H1 (cell line): ENCODE measurements at regions not wholly inside any gene's neighbourhood (a gene's known extent, or its start where the extent isn't known, plus 50 kb on each side); places are given as distances from the start of the nearest gene placed in this dataset.

Experiments
- CTCF ChIA-PET: fragments of 300-600 bp; sonication (Branson Sonifier 250); formaldehyde crosslinking; loops from one replicate; lab custom pipeline; 2021; ENCODE audit not compliant: partially characterized antibody; lab: Charles Lee
- POLR2A ChIA-PET: fragments of 300-600 bp; sonication (Branson Sonifier 250); formaldehyde crosslinking; loops from one replicate; lab custom pipeline; 2021; ENCODE audit warnings: inconsistent platforms; ENCODE audit not compliant: partially characterized antibody; lab: Charles Lee
- DNase-seq, 2 experiments: peaks; one replicate each; pipeline versions ENCODE4 v3.0.0 to v3.0.0-alpha.2; 2010 to 2022; ENCODE audit warnings: low spot score in 2 of 2, low read depth in 1 of 2, mixed read lengths in 1 of 2
- FAIRE-seq: peaks from 2 replicates; lab custom pipeline; 2011; peaks lifted over from hg19 to GRCh38; lab: Jason Lieb, UNC
- H2AFZ ChIP-seq: 2 replicates; pipeline ENCODE4 v1.8.1; 2012; ENCODE audit warnings: low read length, inconsistent platforms
- H2AK5ac ChIP-seq: 2 replicates; pipeline ENCODE4 v1.6.1; 2013; ENCODE audit warnings: low read depth, low read length
- H2BK120ac ChIP-seq: replicated peaks from 2 replicates; pipeline ENCODE3; 2013; ENCODE audit warnings: low read depth, low read length, inconsistent platforms
- H2BK12ac ChIP-seq: 2 replicates; pipeline ENCODE4 v1.6.1; 2013; ENCODE audit warnings: low read depth, low read length
- H2BK15ac ChIP-seq: 2 replicates; pipeline ENCODE4 v1.6.1; 2013; ENCODE audit warnings: low read length
- H2BK20ac ChIP-seq: 2 replicates; pipeline ENCODE4 v1.6.1; 2013; ENCODE audit warnings: low read length
- H2BK5ac ChIP-seq: 2 replicates; pipeline ENCODE4 v1.6.1; 2013; ENCODE audit warnings: low read depth, low read length
- H3K14ac ChIP-seq: 2 replicates; pipeline ENCODE4 v1.6.1; 2013; ENCODE audit warnings: inconsistent platforms; ENCODE audit not compliant: insufficient read length
- H3K18ac ChIP-seq: 2 replicates; pipeline ENCODE4 v1.6.1; 2013; ENCODE audit warnings: low read length; ENCODE audit errors: extremely low read depth
- H3K23ac ChIP-seq: 2 replicates; pipeline ENCODE4 v1.6.1; 2013; ENCODE audit warnings: inconsistent platforms; ENCODE audit not compliant: insufficient read length
- H3K23me2 ChIP-seq: 2 replicates; pipeline ENCODE4 v1.6.1; 2013; ENCODE audit warnings: low read depth, low read length
- H3K27ac ChIP-seq: 2 replicates; pipeline ENCODE4 v1.6.1; 2011; ENCODE audit warnings: low read depth, low read length, inconsistent platforms
- H3K27me3 ChIP-seq, 4 experiments: replicated peaks in 1 of 4; 1 replicate in 1 of 4; 2 replicates in 3 of 4; pipeline versions ENCODE4 v1.6.1 to v1.8.1; 2011 to 2013; ENCODE audit warnings: low read length in 3 of 4, mild to moderate bottlenecking in 3 of 4, inconsistent platforms in 2 of 4, mixed read lengths in 2 of 4, moderate library complexity in 1 of 4; ENCODE audit not compliant: control insufficient read depth in 3 of 4, insufficient read depth in 3 of 4; ENCODE audit errors: extremely low read depth in 1 of 4
- H3K36me3 ChIP-seq, 4 experiments: 2 replicates each; pipeline versions ENCODE4 v1.6.1 to v1.8.1; 2011 to 2013; ENCODE audit warnings: mild to moderate bottlenecking in 4 of 4, low read length in 3 of 4, moderate library complexity in 2 of 4, control low read depth in 1 of 4, inconsistent platforms in 1 of 4; ENCODE audit not compliant: insufficient read depth in 4 of 4, control insufficient read depth in 2 of 4
- H3K4ac ChIP-seq: replicated peaks from 2 replicates; pipeline ENCODE3; 2013; ENCODE audit warnings: low read length, low read depth, mixed read lengths, inconsistent platforms; ENCODE audit not compliant: insufficient read length
- H3K4me1 ChIP-seq, 4 experiments: replicated peaks in 1 of 4; 1 replicate in 1 of 4; 2 replicates in 3 of 4; pipeline versions ENCODE4 v1.6.1 to v1.8.1; 2011 to 2013; ENCODE audit warnings: low read length in 3 of 4, inconsistent platforms in 2 of 4, mixed read lengths in 1 of 4; ENCODE audit not compliant: insufficient read depth in 4 of 4, control insufficient read depth in 3 of 4
- H3K4me2 ChIP-seq, 2 experiments: 2 replicates each; pipeline versions ENCODE4 v1.6.1 to v1.8.1; 2011 to 2013; ENCODE audit warnings: low read depth in 2 of 2, low read length in 2 of 2, control low read depth in 1 of 2, inconsistent platforms in 1 of 2, mild to moderate bottlenecking in 1 of 2; ENCODE audit not compliant: insufficient read depth in 1 of 2
- H3K4me3 ChIP-seq, 4 experiments: fragments of 200-600, 300-600 bp in 1 of 4; sonication (generic), shearing (Covaris generic), sonication (Bioruptor Twin) in 1 of 4; 2 replicates each; pipeline versions ENCODE4 v1.5.1 to v1.8.1; 2011 to 2016; ENCODE audit warnings: low read length in 4 of 4, low read depth in 3 of 4, control low read depth in 2 of 4, inconsistent platforms in 2 of 4, mild to moderate bottlenecking in 2 of 4, mixed read lengths in 1 of 4, moderate library complexity in 1 of 4; ENCODE audit not compliant: insufficient read depth in 2 of 4; ENCODE audit errors: extremely low read depth in 1 of 4
- H3K56ac ChIP-seq: replicated peaks from 2 replicates; pipeline ENCODE3; 2013; ENCODE audit warnings: low read depth, mild to moderate bottlenecking, mixed read lengths, low read length, inconsistent platforms; ENCODE audit not compliant: insufficient read length
- H3K79me1 ChIP-seq: 2 replicates; pipeline ENCODE4 v1.6.1; 2013; ENCODE audit warnings: low read depth, low read length, control low read depth
- H3K79me2 ChIP-seq, 2 experiments: 2 replicates each; pipeline versions ENCODE4 v1.6.1 to v1.8.1; 2012 to 2013; ENCODE audit warnings: low read length in 2 of 2, mild to moderate bottlenecking in 2 of 2, inconsistent platforms in 1 of 2; ENCODE audit not compliant: insufficient read depth in 2 of 2, control insufficient read depth in 1 of 2
- H3K9ac ChIP-seq, 4 experiments: replicated peaks in 1 of 4; 1 replicate in 1 of 4; 2 replicates in 3 of 4; pipeline versions ENCODE4 v1.6.1 to v1.8.1; 2011 to 2013; ENCODE audit warnings: low read depth in 3 of 4, low read length in 3 of 4, control low read depth in 2 of 4, mild to moderate bottlenecking in 2 of 4, moderate library complexity in 2 of 4, inconsistent platforms in 1 of 4; ENCODE audit errors: extremely low read depth in 1 of 4
- H3K9me3 ChIP-seq, 2 experiments: 2 replicates each; pipeline versions ENCODE4 v1.6.1 to v1.8.1; 2012 to 2013; ENCODE audit warnings: mild to moderate bottlenecking in 2 of 2, moderate library complexity in 2 of 2, control low read depth in 1 of 2, inconsistent platforms in 1 of 2, low read depth in 1 of 2, low read length in 1 of 2, mixed read lengths in 1 of 2; ENCODE audit not compliant: insufficient read depth in 2 of 2
- H4K20me1 ChIP-seq, 2 experiments: replicated peaks in 1 of 2; 2 replicates each; pipeline versions ENCODE3 to v1.8.1; 2011 to 2013; ENCODE audit warnings: inconsistent platforms in 2 of 2, low read length in 2 of 2, mild to moderate bottlenecking in 1 of 2; ENCODE audit not compliant: insufficient read depth in 2 of 2, control insufficient read depth in 1 of 2
- H4K5ac ChIP-seq: 2 replicates; pipeline ENCODE4 v1.6.1; 2013; ENCODE audit warnings: low read length, low read depth, mixed read lengths, inconsistent platforms; ENCODE audit not compliant: insufficient read length
- H4K8ac ChIP-seq: 2 replicates; pipeline ENCODE4 v1.8.0; 2013; ENCODE audit warnings: mild to moderate bottlenecking, moderate library complexity, low read length, inconsistent platforms; ENCODE audit not compliant: insufficient read depth; ENCODE audit errors: extremely low read depth
- H4K91ac ChIP-seq: replicated peaks from 2 replicates; pipeline ENCODE3; 2013; ENCODE audit warnings: low read length, mixed read lengths, inconsistent platforms; ENCODE audit not compliant: insufficient read length
- BACH1 ChIP-seq: IDR thresholded peaks from 2 replicates; pipeline ENCODE4 v1.6.1; 2012; ENCODE audit warnings: low read length, improper control_type of control experiment
- RAD21 ChIP-seq, 2 experiments: IDR thresholded peaks in 1 of 2; conservative IDR thresholded peaks in 1 of 2; 2 replicates each; pipeline ENCODE4 v1.6.1; 2011; ENCODE audit warnings: low read depth in 2 of 2, low read length in 2 of 2, improper control_type of control experiment in 1 of 2, inconsistent platforms in 1 of 2, mild to moderate bottlenecking in 1 of 2, moderate library complexity in 1 of 2
- WGBS, 2 experiments: shearing (Covaris generic) in 1 of 2; methylation state at CpG; one replicate each; pipeline versions ENCODE4 v1.1.6 to v1.1.7; 2013 to 2015; ENCODE audit warnings: low lambda C conversion rate in 2 of 2, mixed read lengths in 2 of 2, inconsistent platforms in 1 of 2, low coverage in 1 of 2, missing lambda C conversion rate in 1 of 2; ENCODE audit not compliant: insufficient replicate concordance in 2 of 2, insufficient coverage in 1 of 2, insufficient read length in 1 of 2; ENCODE audit errors: extremely low coverage in 1 of 2, missing lambda C conversion rate in 1 of 2; 5-methylcytosine and 5-hydroxymethylcytosine counted together

DNA sequence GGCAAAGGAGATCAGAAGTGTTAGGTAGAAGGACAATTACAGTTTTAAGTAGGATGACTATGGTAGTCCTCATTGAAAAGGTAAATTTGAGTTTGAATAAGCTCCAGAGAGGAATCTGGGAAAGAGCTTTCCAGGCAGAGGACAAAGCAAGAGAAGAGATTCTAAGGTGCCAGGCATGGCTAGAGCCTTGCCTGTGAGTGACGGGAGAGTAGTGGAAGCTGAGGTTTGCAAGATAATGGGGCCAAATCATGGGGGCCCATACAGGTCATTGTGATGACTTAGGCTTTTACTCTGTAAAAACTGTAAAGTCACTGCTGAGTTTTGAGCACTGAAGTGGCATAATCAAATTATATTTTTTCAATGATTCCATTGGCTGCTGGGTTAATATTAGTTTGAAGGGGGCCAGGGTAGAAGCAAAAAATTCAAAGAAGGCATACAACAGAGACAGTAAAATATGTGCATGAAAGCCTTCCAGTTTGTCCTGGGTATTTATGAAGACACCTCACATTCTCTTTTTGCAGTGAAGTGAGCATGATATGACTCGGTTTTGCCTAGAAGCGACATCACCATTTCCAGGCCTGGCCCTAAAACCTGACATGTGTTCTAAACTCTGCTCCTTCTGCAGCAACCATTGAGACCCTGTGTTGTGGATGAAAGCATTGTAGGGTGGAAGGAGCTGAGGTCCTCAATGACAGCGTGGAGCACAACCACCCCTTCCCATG, 279.8 kb upstream of the TNC start:
- no peak overlapping the region for H2BK20ac ChIP-seq
- POLR2A ChIA-PET = no interaction called here
- H3K79me2 ChIP-seq = no peaks in the 10 kb centered on the region
- DNase-seq (no peak), FAIRE-seq (no peak)
- H2BK5ac ChIP-seq = no peak overlapping the region; the same call in 1 of the 2 replicates
- no peaks in the 10 kb centered on the region for H3K36me3 ChIP-seq
- no peak overlapping the region for H3K14ac ChIP-seq
- no peak overlapping the region for H3K9ac ChIP-seq
- WGBS, 2 experiments = 87% methylated on average over 4 of the region's 4 CpGs; no CpG with 5 or more reads in 1 of the 2 experiments
- H3K4me2 ChIP-seq = peak overlapping the region in 1 of 2 experiments; percentile 32; a peak in 1 of 4 replicates
- no peaks in the 10 kb centered on the region for H3K9me3 ChIP-seq
- peak overlapping the region; percentile 25; the same call in 1 of the 2 replicates for H2AK5ac ChIP-seq
- H3K4ac ChIP-seq = no peak overlapping the region
- H4K8ac ChIP-seq = no peak overlapping the region
- H2BK15ac ChIP-seq = no peak overlapping the region
- H3K56ac ChIP-seq = no peak overlapping the region
- peaks cover 0 to 8% (median 5%) of the 10 kb centered on the region in 4 experiments; a peak in 3 of 7 replicates for H3K4me1 ChIP-seq
- no peaks in the 10 kb centered on the region for H3K79me1 ChIP-seq
- H4K5ac ChIP-seq = no peak overlapping the region
- no peaks in the 10 kb centered on the region for H3K27me3 ChIP-seq
- peak overlapping the region; percentile 10; the same call in 1 of the 2 replicates for H3K18ac ChIP-seq
- no peaks in the 10 kb centered on the region for H3K23me2 ChIP-seq
- no peaks in the 10 kb centered on the region for H4K20me1 ChIP-seq
- H4K91ac ChIP-seq = peak overlapping the region; percentile 32
- peak overlapping the region; percentile 86 for H2BK12ac ChIP-seq
- CTCF ChIA-PET = no interaction called here
- no peak overlapping the region for H2AFZ ChIP-seq
- no peak overlapping the region for H3K4me3 ChIP-seq
- TF ChIP-seq BACH1 = 0 out of 2 replicates have a peak, but pooled peaks have one; percentile 31
- no peak for TF ChIP-seq RAD21 (IDR thresholded peaks at IDR 0.05 in 1 of 2, conservative IDR thresholded peaks at IDR 0.05 in 1 of 2; ENCODE audit: low read depth in 2 of 2, low read length in 2 of 2)
- TF ChIP-seq, all 59 proteins: peak for 1
- Histone ChIP-seq H3K27ac (no peak overlapping the region), H2BK120ac (no peak overlapping the region), H3K23ac (no peak overlapping the region)
